KMS-11 (cell line): ENCODE measurements at regions not wholly inside any gene's neighbourhood (a gene's known extent, or its start where the extent isn't known, plus 50 kb on each side); places are given as distances from the start of the nearest gene placed in this dataset.

Experiments used
- H2AFZ ChIP-seq: fragments of 200-600 bp; sonication (generic); 2 replicates; pipeline ENCODE4 v1.6.1; 2016; ENCODE audit warnings: antibody characterized with exemption, mixed run types, low read depth
- H3K27ac ChIP-seq: fragments of 200-600 bp; sonication (generic); 2 replicates; pipeline ENCODE4 v1.6.1; 2016; ENCODE audit warnings: mild to moderate bottlenecking, mixed run types
- H3K27me3 ChIP-seq: fragments of 200-600 bp; sonication (generic); 2 replicates; pipeline ENCODE4 v1.6.1; 2017; ENCODE audit warnings: mild to moderate bottlenecking, low read depth, mixed run types, moderate library complexity; ENCODE audit not compliant: insufficient read depth
- H3K36me3 ChIP-seq: fragments of 200-600 bp; sonication (generic); 2 replicates; pipeline ENCODE4 v1.6.1; 2017; ENCODE audit warnings: mild to moderate bottlenecking, mixed run types; ENCODE audit not compliant: insufficient read depth
- H3K4me1 ChIP-seq: fragments of 200-600 bp; sonication (generic); 2 replicates; pipeline ENCODE4 v1.6.1; 2016; ENCODE audit warnings: mild to moderate bottlenecking, low read depth, mixed run types; ENCODE audit not compliant: poor library complexity, severe bottlenecking
- H3K4me2 ChIP-seq: fragments of 200-600 bp; sonication (generic); 2 replicates; pipeline ENCODE4 v1.7.0; 2016; ENCODE audit warnings: mild to moderate bottlenecking, mixed run types
- H3K4me3 ChIP-seq: fragments of 200-600 bp; sonication (generic); IDR thresholded peaks from 2 replicates; pipeline ENCODE4 v1.6.1; 2017; ENCODE audit warnings: low read depth, low read length, mixed read lengths; ENCODE audit not compliant: insufficient read depth
- H3K79me2 ChIP-seq: fragments of 200-600 bp; sonication (generic); 2 replicates; pipeline ENCODE4 v1.6.1; 2016; ENCODE audit warnings: low read depth, mixed run types; ENCODE audit not compliant: insufficient read depth
- H3K9ac ChIP-seq: fragments of 200-600 bp; sonication (generic); 2 replicates; pipeline ENCODE4 v1.6.1; 2016; ENCODE audit warnings: mild to moderate bottlenecking, mixed run types
- H4K20me1 ChIP-seq: fragments of 200-600 bp; sonication (generic); 2 replicates; pipeline ENCODE4 v1.6.1; 2016; ENCODE audit warnings: mild to moderate bottlenecking, mixed run types; ENCODE audit not compliant: insufficient read depth
- CTCF ChIP-seq: fragments of 200-600 bp; sonication (generic); conservative IDR thresholded peaks from 2 replicates; pipeline ENCODE4 v1.6.1; 2017; ENCODE audit warnings: low read depth, mild to moderate bottlenecking, antibody characterized with exemption, low read length, moderate library complexity, mixed read lengths

- Histone ChIP-seq H3K27ac (no peak overlapping the region), H3K4me2 (no peak overlapping the region), H3K79me2 (no peaks in the 10 kb centered on the region), H3K4me3 (no peak overlapping the region), H4K20me1 (no peaks in the 10 kb centered on the region), H2AFZ (no peak overlapping the region), H3K4me1 (no peaks in the 10 kb centered on the region), H3K9ac (no peak overlapping the region), H3K27me3 (no peaks in the 10 kb centered on the region), H3K36me3 (no peaks in the 10 kb centered on the region)
- TF ChIP-seq CTCF: no peak
These were observed 1073.3 kb upstream of the RAG2 start for GRCh38 chr11:37671321-37671720.

- H4K20me1 ChIP-seq: no peaks in the 10 kb centered on the region
- no peak overlapping the region for H3K27ac ChIP-seq
- no peak for TF ChIP-seq CTCF
- no peak overlapping the region for H3K4me3 ChIP-seq
- H3K27me3 ChIP-seq: no peaks in the 10 kb centered on the region
- no peaks in the 10 kb centered on the region for H3K36me3 ChIP-seq
- no peak overlapping the region for H3K4me2 ChIP-seq
- H3K9ac ChIP-seq: no peak overlapping the region
- no peak overlapping the region for H2AFZ ChIP-seq
- no peaks in the 10 kb centered on the region for H3K4me1 ChIP-seq
- no peaks in the 10 kb centered on the region for H3K79me2 ChIP-seq
These were observed 1068.9 kb upstream of the RAG2 start for GRCh38 chr11:37666960-37667359.

GRCh38 chr11:37657645-37658044 is 1059.6 kb upstream of the RAG2 start:
- no peak for TF ChIP-seq CTCF
- Histone ChIP-seq H3K79me2 (no peaks in the 10 kb centered on the region), H3K4me3 (no peak overlapping the region), H3K4me1 (no peaks in the 10 kb centered on the region), H3K27ac (no peak overlapping the region), H3K4me2 (no peak overlapping the region), H3K27me3 (no peaks in the 10 kb centered on the region), H4K20me1 (no peaks in the 10 kb centered on the region), H3K9ac (no peak overlapping the region), H2AFZ (no peak overlapping the region), H3K36me3 (no peaks in the 10 kb centered on the region)

GRCh38 chr11:37647767-37648166 is 1049.7 kb upstream of the RAG2 start:
- H3K36me3 ChIP-seq: no peaks in the 10 kb centered on the region
- H3K9ac ChIP-seq: no peak overlapping the region
- no peak for TF ChIP-seq CTCF
- no peaks in the 10 kb centered on the region for H3K79me2 ChIP-seq
- no peaks in the 10 kb centered on the region for H3K4me1 ChIP-seq
- H3K27ac ChIP-seq: no peak overlapping the region
- H2AFZ ChIP-seq: no peak overlapping the region
- H3K27me3 ChIP-seq: no peaks in the 10 kb centered on the region
- H4K20me1 ChIP-seq: no peaks in the 10 kb centered on the region
- no peak overlapping the region for H3K4me3 ChIP-seq
- H3K4me2 ChIP-seq: no peak overlapping the region

GRCh38 chr11:37643968-37644367 is 1045.9 kb upstream of the RAG2 start:
- no peak overlapping the region for H3K9ac ChIP-seq
- no peak overlapping the region for H3K27ac ChIP-seq
- no peak for TF ChIP-seq CTCF
- H2AFZ ChIP-seq: no peak overlapping the region
- no peak overlapping the region for H3K4me3 ChIP-seq
- no peaks in the 10 kb centered on the region for H3K79me2 ChIP-seq
- H3K4me2 ChIP-seq: no peak overlapping the region
- no peaks in the 10 kb centered on the region for H3K27me3 ChIP-seq
- H3K4me1 ChIP-seq: no peaks in the 10 kb centered on the region
- no peaks in the 10 kb centered on the region for H3K36me3 ChIP-seq
- no peaks in the 10 kb centered on the region for H4K20me1 ChIP-seq
